ENCODE measurements at regions not wholly inside any gene's neighbourhood (a gene's known extent, or its start where the extent isn't known, plus 50 kb on each side); places are given as distances from the start of the nearest gene placed in this dataset.

DNA sequence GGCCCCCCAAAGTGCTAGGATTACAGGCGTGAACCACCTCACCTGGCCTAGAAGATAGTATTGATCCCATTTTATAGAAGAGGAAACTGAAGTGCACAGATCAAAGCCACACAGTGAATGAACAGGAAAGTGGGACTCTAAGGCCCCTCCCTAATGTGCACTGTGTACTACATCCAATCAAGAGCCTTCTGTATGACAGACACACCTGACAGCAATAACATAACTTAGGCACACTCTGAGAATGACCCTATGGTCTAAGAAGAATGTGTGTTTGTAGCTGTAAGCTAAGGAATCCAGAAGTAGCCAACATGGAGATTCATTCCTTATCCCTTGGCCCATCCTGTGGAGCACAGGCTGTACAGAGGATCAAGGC lies 271.2 kb downstream of the SMARCA2 start:
- no peak for TF ChIP-seq EZH2 (IDR thresholded peaks at IDR 0.05; ENCODE audit: insufficient read depth, poor library complexity, severe bottlenecking)
- no peak for TF ChIP-seq EZH2phosphoT487 (IDR thresholded peaks at IDR 0.05; ENCODE audit: insufficient read depth, low read depth)

Data from GM23248 (cell line).